ENCODE measurements at regions not wholly inside any gene's neighbourhood (a gene's known extent, or its start where the extent isn't known, plus 50 kb on each side); places are given as distances from the start of the nearest gene placed in this dataset.
A peak's percentile ranks its signal among the peaks of the same experiment; 100 is the strongest.

GRCh38 chr4:14856934-14857235 lies 145.4 kb upstream of the CPEB2 start:
- H4K20me1 ChIP-seq (ENCODE audit: control insufficient read depth, extremely low read depth, insufficient read depth, low read length) = no peaks in the 10 kb centered on the region
- TF ChIP-seq EZH2 (IDR thresholded peaks at IDR 0.05; ENCODE audit: low read length) = no peak
- TF ChIP-seq CTCF (optimal IDR thresholded peaks at IDR 0.05 in 1 of 3, IDR thresholded peaks at IDR 0.05 in 1 of 3, conservative IDR thresholded peaks at IDR 0.05 in 1 of 3; ENCODE audit: extremely low read depth in 1 of 3, insufficient read depth in 2 of 3, low read length in 3 of 3) = no peak
- no peaks in the 10 kb centered on the region for H3K27me3 ChIP-seq (ENCODE audit: control insufficient read depth, extremely low read depth, insufficient read depth, low read length)
- no peak overlapping the region for H3K4me3 ChIP-seq (ENCODE audit: control insufficient read depth in 2 of 3, extremely low read depth in 1 of 3, insufficient read depth in 2 of 3, low read depth in 1 of 3, low read length in 3 of 3)
- peak overlapping the region; percentile 92 for H3K27ac ChIP-seq (ENCODE audit: control insufficient read depth, insufficient read depth, low read length)
- H3K9me1 ChIP-seq (ENCODE audit: control insufficient read depth, extremely low read depth, insufficient read depth, low read length) = no peaks in the 10 kb centered on the region
- H3K9ac ChIP-seq (ENCODE audit: control insufficient read depth, extremely low read depth, insufficient read depth, low read length) = no peak overlapping the region
- FAIRE-seq (no peak), DNase-seq (ENCODE audit: low read depth, low spot score) (no peak)
- H3K4me2 ChIP-seq (ENCODE audit: control insufficient read depth, extremely low read depth, insufficient read depth, low read depth, low read length) = no peak overlapping the region
- no peaks in the 10 kb centered on the region for H3K9me3 ChIP-seq (ENCODE audit: control insufficient read depth, low read depth, low read length)
- dilution Hi-C loops (cut with MboI; ENCODE audit: extremely low pct_ligation_motif_present, low sequenced_read_pairs) = no loop called here
- peaks cover 32% of the 10 kb centered on the region for H3K4me1 ChIP-seq (ENCODE audit: control insufficient read depth, extremely low read depth, insufficient read depth, low read length)
- no peaks in the 10 kb centered on the region for H3K36me3 ChIP-seq (ENCODE audit: control insufficient read depth in 2 of 2, extremely low read depth in 1 of 2, insufficient read depth in 2 of 2, low read length in 2 of 2)
- H3K79me2 ChIP-seq (ENCODE audit: control insufficient read depth, insufficient read depth, low read length) = no peaks in the 10 kb centered on the region
- no peak overlapping the region for H2AFZ ChIP-seq (ENCODE audit: control insufficient read depth, low read length)

GRCh38 chr4:14857475-14857874 lies 144.8 kb upstream of the CPEB2 start:
- no peak overlapping the region for H3K4me3 ChIP-seq (ENCODE audit: control insufficient read depth in 2 of 3, extremely low read depth in 1 of 3, insufficient read depth in 2 of 3, low read depth in 1 of 3, low read length in 3 of 3)
- H2AFZ ChIP-seq (ENCODE audit: control insufficient read depth, low read length) = no peak overlapping the region
- no peaks in the 10 kb centered on the region for H4K20me1 ChIP-seq (ENCODE audit: control insufficient read depth, extremely low read depth, insufficient read depth, low read length)
- TF ChIP-seq EZH2 (IDR thresholded peaks at IDR 0.05; ENCODE audit: low read length) (no peak), CTCF (optimal IDR thresholded peaks at IDR 0.05 in 1 of 3, IDR thresholded peaks at IDR 0.05 in 1 of 3, conservative IDR thresholded peaks at IDR 0.05 in 1 of 3; ENCODE audit: extremely low read depth in 1 of 3, insufficient read depth in 2 of 3, low read length in 3 of 3) (no peak)
- no peaks in the 10 kb centered on the region for H3K27me3 ChIP-seq (ENCODE audit: control insufficient read depth, extremely low read depth, insufficient read depth, low read length)
- no peak overlapping the region for H3K9ac ChIP-seq (ENCODE audit: control insufficient read depth, extremely low read depth, insufficient read depth, low read length)
- H3K79me2 ChIP-seq (ENCODE audit: control insufficient read depth, insufficient read depth, low read length) = no peaks in the 10 kb centered on the region
- peaks cover 32% of the 10 kb centered on the region for H3K4me1 ChIP-seq (ENCODE audit: control insufficient read depth, extremely low read depth, insufficient read depth, low read length)
- dilution Hi-C loops (cut with MboI; ENCODE audit: extremely low pct_ligation_motif_present, low sequenced_read_pairs) = no loop called here
- no peaks in the 10 kb centered on the region for H3K9me1 ChIP-seq (ENCODE audit: control insufficient read depth, extremely low read depth, insufficient read depth, low read length)
- no peaks in the 10 kb centered on the region for H3K9me3 ChIP-seq (ENCODE audit: control insufficient read depth, low read depth, low read length)
- FAIRE-seq = no peak
- H3K36me3 ChIP-seq (ENCODE audit: control insufficient read depth in 2 of 2, extremely low read depth in 1 of 2, insufficient read depth in 2 of 2, low read length in 2 of 2) = no peaks in the 10 kb centered on the region
- DNase-seq (ENCODE audit: low read depth, low spot score) = no peak
- H3K4me2 ChIP-seq (ENCODE audit: control insufficient read depth, extremely low read depth, insufficient read depth, low read depth, low read length) = no peak overlapping the region
- peak overlapping the region; percentile 92 for H3K27ac ChIP-seq (ENCODE audit: control insufficient read depth, insufficient read depth, low read length)
